MG63 (cell line): ENCODE measurements at regions not wholly inside any gene's neighbourhood (a gene's known extent, or its start where the extent isn't known, plus 50 kb on each side); places are given as distances from the start of the nearest gene placed in this dataset.

Source experiments
- DNase-seq: peaks from one replicate; pipeline ENCODE4 v3.0.0-alpha.2; 2020
- H3K27me3 ChIP-seq: fragments of 250-450 bp; sonication (Bioruptor Pico); 2 replicates; pipeline ENCODE4 v1.5.1; 2020; ENCODE audit warnings: mild to moderate bottlenecking, moderate library complexity
- H3K36me3 ChIP-seq: fragments of 250-450 bp; sonication (Bioruptor Pico); 2 replicates; pipeline ENCODE4 v1.5.1; 2020; ENCODE audit warnings: mild to moderate bottlenecking, moderate library complexity
- H3K4me3 ChIP-seq: fragments of 250-450 bp; sonication (Bioruptor Pico); 2 replicates; pipeline ENCODE4 v1.5.1; 2020; ENCODE audit warnings: mild to moderate bottlenecking, moderate library complexity
- H3K9me3 ChIP-seq: fragments of 250-450 bp; sonication (Bioruptor Pico); 2 replicates; pipeline ENCODE4 v1.5.1; 2020; ENCODE audit warnings: mild to moderate bottlenecking, moderate library complexity

DNA sequence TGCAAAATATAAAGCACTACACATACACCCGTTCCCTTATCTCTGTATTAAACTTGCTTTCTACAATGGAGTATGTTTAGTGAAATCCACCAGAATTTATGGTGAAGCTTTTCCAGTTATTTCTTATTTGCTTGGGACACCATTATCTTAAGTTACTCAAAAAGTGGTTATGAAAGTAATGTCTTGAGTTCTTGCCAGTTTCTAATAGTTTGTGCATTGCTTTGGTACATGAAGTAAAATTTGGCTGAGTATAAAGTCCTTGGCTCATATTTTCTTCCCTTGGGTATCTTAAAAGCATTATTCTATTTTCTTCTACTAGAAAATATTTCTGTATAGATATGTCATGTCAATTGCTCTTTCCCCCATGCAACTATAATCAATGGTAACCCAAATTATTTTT is 85.2 kb downstream of the POLR1F start:
- Histone ChIP-seq H3K36me3 (no peaks in the 10 kb centered on the region), H3K27me3 (no peaks in the 10 kb centered on the region), H3K4me3 (no peak overlapping the region), H3K9me3 (no peaks in the 10 kb centered on the region; the same call in 1 of the 2 replicates)
- no peak for DNase-seq

GRCh38 chr7:19621740-19622139 is 87.1 kb downstream of the POLR1F start:
- Histone ChIP-seq H3K9me3 (no peaks in the 10 kb centered on the region; the same call in 1 of the 2 replicates), H3K36me3 (no peaks in the 10 kb centered on the region), H3K4me3 (no peak overlapping the region), H3K27me3 (no peaks in the 10 kb centered on the region)
- DNase-seq = no peak

- no peak overlapping the region for H3K4me3 ChIP-seq
- H3K36me3 ChIP-seq = no peaks in the 10 kb centered on the region
- no peaks in the 10 kb centered on the region; the same call in 1 of the 2 replicates for H3K9me3 ChIP-seq
- no peak for DNase-seq
- H3K27me3 ChIP-seq = no peaks in the 10 kb centered on the region
Observed at GRCh38 chr7:19620470-19620869, 88.4 kb downstream of the POLR1F start.

DNA sequence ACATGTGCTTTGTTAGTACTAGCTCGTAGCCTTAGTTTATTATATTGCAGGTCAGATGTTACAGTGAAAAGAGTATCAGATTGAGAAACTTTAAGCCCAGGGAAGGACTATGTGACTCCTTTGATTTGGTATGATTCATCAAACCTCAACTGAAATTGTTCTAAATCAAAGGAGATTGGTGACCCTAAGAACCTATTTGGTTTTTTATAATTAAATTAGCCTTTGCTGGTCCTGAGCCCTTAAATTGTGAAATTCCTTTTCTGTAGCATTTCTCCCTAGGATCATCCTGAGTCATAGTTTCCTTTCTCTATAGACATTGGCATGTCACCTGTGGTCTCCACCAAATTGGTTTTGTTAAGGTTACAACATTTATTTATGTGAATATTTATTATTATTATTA is 89.7 kb downstream of the POLR1F start:
- Histone ChIP-seq H3K36me3 (no peaks in the 10 kb centered on the region), H3K4me3 (no peak overlapping the region), H3K27me3 (no peaks in the 10 kb centered on the region), H3K9me3 (no peaks in the 10 kb centered on the region)
- DNase-seq = no peak

GRCh38 chr7:19617901-19618300 is 90.9 kb downstream of the POLR1F start:
- Histone ChIP-seq H3K27me3 (no peaks in the 10 kb centered on the region), H3K36me3 (no peaks in the 10 kb centered on the region), H3K4me3 (no peak overlapping the region), H3K9me3 (no peaks in the 10 kb centered on the region)
- DNase-seq = no peak

- H3K4me3 ChIP-seq = no peak overlapping the region
- H3K36me3 ChIP-seq = no peaks in the 10 kb centered on the region
- 0 out of 2 replicates have a peak, but pooled peaks cover 2% of the 10 kb centered on the region for H3K27me3 ChIP-seq
- DNase-seq = no peak
- H3K9me3 ChIP-seq = no peaks in the 10 kb centered on the region
Observed at GRCh38 chr7:19610194-19610943, 98.5 kb downstream of the POLR1F start.

- no peaks in the 10 kb centered on the region for H3K9me3 ChIP-seq
- no peak for DNase-seq
- H3K27me3 ChIP-seq = no peaks in the 10 kb centered on the region
- H3K36me3 ChIP-seq = no peaks in the 10 kb centered on the region
- H3K4me3 ChIP-seq = no peak overlapping the region
Observed at GRCh38 chr7:19589446-19589845, 119.4 kb downstream of the POLR1F start.

GRCh38 chr7:19587291-19587690 is 121.5 kb downstream of the POLR1F start:
- no peak overlapping the region for H3K4me3 ChIP-seq
- H3K27me3 ChIP-seq = no peaks in the 10 kb centered on the region
- H3K9me3 ChIP-seq = no peaks in the 10 kb centered on the region
- DNase-seq = no peak
- no peaks in the 10 kb centered on the region for H3K36me3 ChIP-seq

DNA sequence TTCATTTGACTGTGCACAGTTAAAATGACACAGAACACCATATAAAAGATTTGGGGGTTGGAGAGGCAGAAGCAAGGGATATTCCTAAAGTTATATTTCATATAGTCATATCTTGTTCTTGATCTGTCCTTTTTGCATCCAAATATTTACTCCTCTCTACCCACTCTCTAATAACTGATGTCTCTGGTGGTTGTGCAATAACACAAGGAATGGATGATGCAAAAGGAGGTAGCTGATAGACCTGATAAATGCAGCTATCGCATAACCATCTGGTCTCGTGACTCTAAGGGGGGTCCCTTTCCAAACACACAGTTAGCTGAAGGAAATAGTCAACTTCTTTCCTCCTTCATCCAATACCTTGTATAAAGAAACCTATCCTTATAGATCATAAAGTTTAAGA is 123.1 kb downstream of the POLR1F start:
- Histone ChIP-seq H3K36me3 (no peaks in the 10 kb centered on the region), H3K9me3 (no peaks in the 10 kb centered on the region), H3K4me3 (no peak overlapping the region), H3K27me3 (no peaks in the 10 kb centered on the region)
- no peak for DNase-seq

- H3K9me3 ChIP-seq = no peaks in the 10 kb centered on the region
- H3K27me3 ChIP-seq = no peaks in the 10 kb centered on the region
- no peak for DNase-seq
- H3K4me3 ChIP-seq = no peak overlapping the region
- H3K36me3 ChIP-seq = no peaks in the 10 kb centered on the region
Observed at GRCh38 chr7:19575909-19576557, 132.8 kb downstream of the POLR1F start.

DNA sequence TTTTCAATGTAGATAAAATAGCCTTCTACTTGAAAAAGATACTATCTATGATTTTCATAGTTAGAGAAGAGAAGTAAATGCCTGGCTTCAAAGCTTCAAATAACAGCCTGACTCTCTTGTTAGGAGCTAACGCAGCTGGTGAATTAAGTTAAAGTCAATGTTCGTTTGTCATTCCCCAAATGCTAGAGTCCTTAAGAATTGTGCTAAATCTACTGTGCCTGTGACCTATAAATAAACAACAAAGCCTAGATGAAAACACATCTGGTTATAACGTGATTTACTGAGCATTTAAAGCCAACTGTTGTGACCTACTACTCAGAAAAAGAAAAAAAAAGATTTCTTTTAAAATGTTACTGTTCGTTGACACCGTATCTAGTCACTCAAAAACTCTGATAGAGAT is 134.7 kb downstream of the POLR1F start:
- no peaks in the 10 kb centered on the region for H3K9me3 ChIP-seq
- no peak for DNase-seq
- no peaks in the 10 kb centered on the region for H3K36me3 ChIP-seq

GRCh38 chr7:19572566-19572965 is 136.3 kb downstream of the POLR1F start:
- no peak for DNase-seq
- Histone ChIP-seq H3K4me3 (no peak overlapping the region), H3K27me3 (no peaks in the 10 kb centered on the region), H3K36me3 (no peaks in the 10 kb centered on the region), H3K9me3 (no peaks in the 10 kb centered on the region)

More for the DNA sequence above, 134.7 kb downstream of the POLR1F start:
- Histone ChIP-seq H3K4me3 (no peak overlapping the region), H3K27me3 (no peaks in the 10 kb centered on the region)

DNA sequence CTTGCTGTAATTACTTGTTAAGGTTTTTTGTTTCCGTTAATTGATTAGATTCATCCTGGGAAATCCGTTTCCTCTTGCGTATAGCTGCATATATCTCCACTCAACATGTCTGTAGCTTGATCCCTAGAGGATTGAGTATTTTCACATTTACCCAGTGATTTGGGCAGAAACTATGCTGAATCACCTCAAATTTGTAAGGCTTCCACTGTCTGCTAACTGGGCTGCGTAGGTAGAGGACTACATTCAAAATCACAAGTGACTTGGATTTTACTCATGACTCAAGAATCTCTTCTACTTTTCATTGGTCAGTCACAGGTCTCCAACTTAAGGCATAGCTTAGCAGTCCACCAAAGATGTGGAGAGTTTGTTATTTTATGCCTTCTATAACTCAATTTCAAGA is 141.8 kb downstream of the POLR1F start:
- Histone ChIP-seq H3K36me3 (no peaks in the 10 kb centered on the region), H3K4me3 (no peak overlapping the region), H3K27me3 (no peaks in the 10 kb centered on the region), H3K9me3 (no peaks in the 10 kb centered on the region; the same call in 1 of the 2 replicates)
- DNase-seq = no peak

DNA sequence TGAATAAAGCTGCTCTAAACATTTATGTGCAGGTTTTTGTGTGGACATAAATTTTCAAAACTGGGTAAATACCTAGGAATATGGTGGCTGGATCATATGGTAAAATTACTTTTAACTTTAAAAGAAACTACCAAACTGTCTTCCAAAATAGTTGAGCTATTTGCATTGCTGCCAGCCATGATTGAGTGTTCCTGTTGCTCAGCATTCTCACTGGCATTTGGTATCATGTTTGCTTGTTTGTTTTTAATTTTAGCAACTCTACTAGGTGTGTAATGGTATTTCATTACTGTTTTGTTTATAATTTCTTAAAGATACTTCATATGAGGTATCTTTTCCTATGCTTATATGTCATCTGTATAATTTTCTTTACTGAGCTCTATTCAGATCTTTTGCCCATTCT is 143.2 kb downstream of the POLR1F start:
- Histone ChIP-seq H3K36me3 (no peaks in the 10 kb centered on the region), H3K9me3 (no peaks in the 10 kb centered on the region; the same call in 1 of the 2 replicates), H3K27me3 (no peaks in the 10 kb centered on the region), H3K4me3 (no peak overlapping the region)
- DNase-seq = no peak

DNA sequence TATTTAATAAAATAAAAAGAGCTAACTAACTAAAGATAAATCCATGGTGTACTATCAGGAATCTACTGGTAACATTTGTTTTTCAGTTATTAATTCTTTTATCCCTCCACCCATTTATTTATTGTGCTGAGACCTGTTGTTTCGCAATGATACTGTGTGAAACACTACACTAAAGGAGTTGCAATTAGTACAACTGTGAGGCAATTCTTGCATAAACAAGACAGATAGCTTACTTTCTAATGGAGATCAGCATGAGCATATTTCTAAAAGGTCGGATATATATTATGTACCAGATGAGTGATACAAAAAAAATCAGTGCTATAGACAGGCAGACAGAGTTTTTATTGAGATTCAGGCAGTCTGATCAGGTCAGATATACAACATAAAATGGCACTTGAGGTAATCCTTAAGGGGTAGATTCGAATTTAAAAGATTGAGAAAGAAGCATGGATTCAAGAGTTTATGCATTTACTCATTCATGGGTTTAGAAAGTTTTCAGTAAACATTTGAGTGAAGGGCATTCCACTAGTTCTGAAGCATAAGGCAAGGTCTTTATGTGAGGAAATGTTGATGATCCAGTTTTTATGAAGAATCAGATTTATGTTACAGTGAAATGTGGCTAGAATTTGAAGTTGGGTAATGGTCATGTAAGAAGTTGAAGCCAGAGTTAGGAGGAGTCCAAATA is 147.6 kb downstream of the POLR1F start:
- DNase-seq = no peak
- Histone ChIP-seq H3K27me3 (no peaks in the 10 kb centered on the region), H3K9me3 (no peaks in the 10 kb centered on the region; the same call in 1 of the 2 replicates), H3K36me3 (no peaks in the 10 kb centered on the region), H3K4me3 (no peak overlapping the region)

DNA sequence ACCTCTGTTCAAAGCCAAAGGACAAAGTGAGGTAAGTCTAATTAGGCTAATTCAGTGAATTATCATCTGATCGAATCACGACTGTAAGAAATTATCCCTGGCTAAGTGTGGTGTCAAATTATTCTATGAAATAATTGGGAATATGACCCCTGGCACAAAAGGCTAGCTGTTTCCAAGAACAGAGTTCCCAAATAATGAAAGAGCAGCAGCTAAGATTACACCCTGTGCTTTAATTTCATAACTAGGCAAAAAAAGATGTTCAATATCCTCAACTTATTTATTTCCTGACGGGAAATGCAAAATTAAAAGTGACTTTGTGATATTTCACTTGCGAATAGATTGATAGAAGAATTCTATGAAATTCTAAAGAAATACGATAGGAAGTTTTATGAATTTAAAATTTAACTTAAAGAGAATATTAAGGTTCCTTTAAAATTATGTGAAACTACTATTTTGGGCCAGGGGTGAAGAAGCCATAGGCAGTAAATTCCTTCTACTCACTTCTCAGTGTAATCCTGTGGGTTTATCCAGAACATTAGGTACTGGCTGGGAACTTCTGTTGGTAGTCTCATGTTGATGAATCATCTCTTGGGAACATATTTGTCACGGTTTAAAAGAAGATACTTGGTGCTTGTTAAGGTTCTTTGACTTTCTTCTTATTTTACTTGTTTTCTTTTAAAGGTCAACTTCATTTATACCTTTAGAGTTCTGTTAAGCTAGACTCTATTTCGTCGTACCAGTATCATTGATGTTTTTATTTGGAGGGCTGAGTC is 148.5 kb downstream of the POLR1F start:
- Histone ChIP-seq H3K4me3 (no peak overlapping the region), H3K9me3 (no peaks in the 10 kb centered on the region; the same call in 1 of the 2 replicates), H3K36me3 (no peaks in the 10 kb centered on the region), H3K27me3 (no peaks in the 10 kb centered on the region)
- no peak for DNase-seq

DNA sequence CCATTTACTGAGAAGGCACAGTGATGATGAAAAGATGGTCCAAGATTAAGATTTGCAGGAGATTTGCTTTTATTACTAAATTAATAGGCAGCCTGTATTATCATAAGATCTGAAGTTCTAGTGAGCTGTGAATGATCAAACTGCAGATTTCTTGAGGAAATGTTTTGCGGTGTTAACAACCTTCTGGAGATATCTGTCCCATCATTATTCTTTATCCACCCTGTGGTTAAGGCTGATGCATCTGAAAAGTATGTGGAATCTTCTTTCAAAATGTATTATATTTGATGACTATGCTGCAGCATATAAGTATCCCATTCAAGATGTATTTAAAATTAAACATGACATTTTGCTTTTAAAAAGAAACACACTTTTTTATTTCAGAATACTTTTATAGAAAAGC is 150.3 kb downstream of the POLR1F start:
- no peak overlapping the region for H3K4me3 ChIP-seq
- no peak for DNase-seq

More for the DNA sequence above, 150.3 kb downstream of the POLR1F start:
- Histone ChIP-seq H3K36me3 (no peaks in the 10 kb centered on the region), H3K9me3 (no peaks in the 10 kb centered on the region; the same call in 1 of the 2 replicates), H3K27me3 (no peaks in the 10 kb centered on the region)
